GM18502 (cell line): ENCODE measurements at regions not wholly inside any gene's neighbourhood (a gene's known extent, or its start where the extent isn't known, plus 50 kb on each side); places are given as distances from the start of the nearest gene placed in this dataset.

Experiments
- ATAC-seq: cut with Tn5 transposase; IDR thresholded peaks from one replicate; pipeline ENCODE4 v1.9.1; 2021; ENCODE audit warnings: mild to moderate bottlenecking; ENCODE audit not compliant: unreplicated experiment, poor library complexity

- no peak for ATAC-seq
These were observed 520.0 kb downstream of the SLC4A3 start for GRCh38 chr2:220147161-220148038.

GRCh38 chr2:220148471-220149248 lies 521.2 kb downstream of the SLC4A3 start:
- ATAC-seq: no peak

- ATAC-seq: no peak
These were observed 523.9 kb downstream of the SLC4A3 start for GRCh38 chr2:220151341-220151740.

DNA sequence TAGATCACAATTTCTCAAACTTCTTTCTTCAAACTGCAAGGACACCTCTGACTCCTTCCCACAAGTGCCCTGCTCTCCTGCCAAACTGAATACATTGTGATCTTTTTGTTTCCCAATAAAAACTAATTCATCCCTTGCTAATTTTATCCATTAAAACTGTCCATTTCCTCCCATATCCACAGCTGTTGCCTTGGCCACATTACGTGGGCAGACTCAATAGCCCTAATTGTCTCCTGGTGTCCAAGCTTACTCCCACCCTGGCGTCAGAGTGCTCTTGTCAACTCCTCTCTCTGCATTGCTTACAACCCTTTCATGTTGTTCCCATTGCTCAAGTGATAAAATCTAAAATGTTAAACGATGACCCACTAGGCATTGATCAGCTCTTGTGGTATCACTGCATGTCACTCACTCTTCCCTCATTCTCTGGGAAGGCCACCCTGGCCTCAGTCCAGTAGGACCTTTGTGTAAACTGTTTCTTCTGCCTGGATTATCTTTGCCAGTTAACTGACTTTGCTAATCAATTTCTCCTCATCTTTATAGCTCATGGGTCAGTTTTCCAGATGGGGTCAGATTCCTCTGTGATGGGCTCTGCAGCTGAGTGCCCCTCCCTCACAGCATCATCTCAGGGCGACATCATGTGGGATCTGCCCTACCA lies 525.0 kb downstream of the SLC4A3 start:
- ATAC-seq: no peak

DNA sequence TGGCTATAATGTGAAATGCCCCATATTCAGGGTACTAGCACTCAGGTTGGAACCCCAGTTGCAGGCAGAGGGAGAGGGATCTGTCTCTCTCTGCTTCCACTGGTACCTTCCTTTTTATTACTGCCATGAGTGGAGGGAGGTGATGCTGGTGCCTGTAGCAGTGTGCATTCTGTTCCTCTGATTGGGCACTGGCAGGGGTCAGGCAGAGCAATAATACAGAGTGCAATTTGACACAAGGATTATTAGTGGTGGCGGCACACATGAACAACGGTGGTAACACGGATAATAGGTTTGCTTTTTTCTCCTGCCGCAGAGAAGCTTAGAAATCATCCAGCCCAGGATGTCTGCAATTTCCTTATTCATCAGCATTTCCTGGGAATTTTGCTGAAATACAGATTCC lies 525.7 kb downstream of the SLC4A3 start:
- no peak for ATAC-seq

- ATAC-seq: no peak
These were observed 526.9 kb downstream of the SLC4A3 start for GRCh38 chr2:220154304-220154703.

GRCh38 chr2:220157312-220157711 lies 529.9 kb downstream of the SLC4A3 start:
- no peak for ATAC-seq

DNA sequence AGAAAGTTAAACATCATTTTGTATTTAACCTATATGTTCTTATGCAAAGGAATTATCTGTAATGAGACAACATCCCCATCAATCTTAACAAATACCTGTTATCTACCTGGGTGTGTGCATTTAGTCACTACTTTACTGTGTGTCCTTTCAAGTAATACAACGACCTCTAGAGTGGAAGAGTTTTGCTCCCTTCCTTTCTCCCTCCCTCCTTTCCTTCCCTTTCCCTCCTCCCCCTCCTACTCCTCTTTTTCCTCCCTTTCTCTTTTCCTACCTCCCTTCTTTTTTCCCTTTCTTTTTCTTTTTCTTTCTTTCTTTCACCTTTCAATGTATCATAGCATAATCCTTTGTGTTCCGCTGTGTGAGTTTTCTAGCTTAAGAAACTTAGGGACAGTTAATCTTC lies 532.3 kb downstream of the SLC4A3 start:
- ATAC-seq: no peak

DNA sequence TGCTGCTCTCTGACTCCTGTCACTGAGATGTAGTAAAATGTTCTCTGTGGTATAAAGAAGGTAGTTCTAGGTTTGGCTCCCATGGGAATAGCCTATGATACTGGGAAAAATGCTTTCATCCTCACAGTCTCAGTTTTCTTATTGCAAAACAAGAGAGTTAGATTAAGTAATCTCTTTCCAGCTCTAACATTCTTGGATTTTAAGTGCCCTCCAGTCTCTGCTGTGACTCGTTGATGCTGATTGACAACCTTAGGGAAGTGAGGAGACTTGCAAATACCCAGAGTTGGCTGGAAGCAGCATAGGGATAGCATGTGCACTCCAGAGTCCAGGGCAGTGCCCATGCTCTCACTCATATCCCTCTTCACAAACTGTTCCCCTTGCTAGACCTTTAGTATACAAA lies 534.9 kb downstream of the SLC4A3 start:
- no peak for ATAC-seq

DNA sequence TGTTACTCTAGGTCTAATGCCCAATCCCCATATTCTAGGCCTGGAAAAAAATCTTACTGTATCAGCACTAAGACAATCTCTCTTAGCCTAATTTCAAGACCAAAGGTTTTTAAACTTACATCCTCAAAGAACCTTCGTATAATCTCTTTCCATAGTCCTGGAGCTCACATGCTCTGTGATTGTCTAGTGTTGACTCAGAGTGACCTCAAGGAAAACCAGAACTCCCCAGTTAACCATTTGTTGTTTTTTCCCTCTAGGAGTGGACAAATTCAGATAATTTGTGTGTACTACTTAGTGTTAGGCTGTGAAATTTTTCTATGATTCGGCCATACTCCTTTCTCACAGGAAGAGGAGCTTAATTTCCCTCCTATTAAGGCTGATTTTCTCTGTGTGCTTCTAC lies 536.1 kb downstream of the SLC4A3 start:
- ATAC-seq: no peak

DNA sequence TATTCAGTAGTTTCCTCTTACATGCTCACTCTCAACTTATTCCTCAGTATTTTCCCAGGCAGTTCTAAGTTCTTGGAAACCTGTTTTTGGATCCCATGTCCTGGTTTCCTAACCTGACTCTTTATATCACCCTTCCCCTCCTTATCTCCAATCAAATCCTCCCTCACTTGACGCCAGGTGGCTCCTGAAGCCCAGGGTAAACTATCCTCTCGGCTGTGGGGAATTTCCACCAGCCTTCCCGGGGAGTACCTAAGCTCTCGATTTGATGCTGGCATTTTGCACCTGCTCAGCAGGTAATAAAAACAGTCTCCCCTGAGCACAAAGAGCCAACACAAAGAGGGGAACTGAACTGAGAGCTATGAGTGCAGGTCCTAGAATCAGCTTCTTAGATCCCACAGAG lies 538.0 kb downstream of the SLC4A3 start:
- ATAC-seq: no peak

DNA sequence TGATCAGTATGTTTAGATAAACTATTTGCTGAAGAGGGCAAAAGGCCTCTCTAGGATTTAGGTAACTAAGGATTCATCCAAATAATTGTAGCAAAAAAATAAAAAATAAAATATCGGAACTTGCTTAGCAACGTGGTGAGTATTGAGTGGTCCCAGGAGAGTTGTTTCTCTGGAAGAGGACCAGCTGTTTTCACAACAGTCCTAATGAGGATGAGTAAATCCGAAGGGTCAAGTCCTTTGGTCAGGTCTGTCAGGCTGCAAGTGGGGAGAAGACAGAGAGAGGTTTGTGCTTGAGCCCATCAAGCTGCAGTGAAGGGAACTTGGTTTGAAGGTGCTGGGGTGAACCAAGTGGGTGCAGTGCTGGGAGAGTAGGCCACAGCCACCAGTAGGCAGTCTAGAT lies 539.2 kb downstream of the SLC4A3 start:
- no peak for ATAC-seq

DNA sequence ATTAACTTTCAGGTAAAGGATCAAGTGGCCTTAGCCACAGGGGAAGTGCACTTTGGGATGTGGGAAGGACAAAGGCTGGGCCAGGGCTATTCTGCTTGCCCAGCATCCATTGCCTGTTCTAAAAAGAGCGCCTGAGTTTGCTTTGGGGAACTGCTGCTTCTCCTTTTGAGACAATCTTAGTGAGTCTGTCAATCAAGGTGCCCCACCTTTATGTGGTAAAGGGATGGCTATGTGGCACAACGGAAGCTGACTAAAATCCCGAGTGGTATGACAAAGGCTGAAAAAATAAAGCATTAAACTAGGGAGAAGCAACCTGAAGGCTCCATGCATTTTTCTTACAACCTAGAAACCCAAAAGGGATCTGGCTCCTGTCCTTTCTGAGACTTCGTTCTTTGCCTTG lies 540.5 kb downstream of the SLC4A3 start:
- ATAC-seq: no peak

- ATAC-seq: no peak
These were observed 541.6 kb downstream of the SLC4A3 start for GRCh38 chr2:220168891-220169546.

- no peak for ATAC-seq
These were observed 547.4 kb downstream of the SLC4A3 start for GRCh38 chr2:220174826-220175225.

DNA sequence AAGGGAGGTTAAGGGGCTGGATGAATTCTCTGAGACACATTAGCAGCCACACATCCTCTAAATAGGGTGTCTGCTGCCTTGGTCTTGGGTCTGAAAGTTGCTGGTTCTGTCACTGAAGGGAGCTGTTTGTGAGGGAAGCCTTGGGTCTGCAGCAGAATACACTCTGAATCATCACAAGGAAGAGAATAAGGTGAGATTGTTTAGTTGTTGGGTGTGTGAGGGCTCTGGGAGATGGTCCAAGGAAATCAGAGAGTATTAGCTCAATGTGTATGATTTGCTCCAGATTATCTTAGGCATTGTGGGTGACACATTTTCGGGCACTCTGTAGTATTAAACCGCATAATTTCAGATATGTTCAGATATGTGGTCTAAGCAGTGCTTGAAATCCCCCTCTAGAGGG lies 548.5 kb downstream of the SLC4A3 start:
- ATAC-seq: no peak

- ATAC-seq: no peak
These were observed 551.7 kb downstream of the SLC4A3 start for GRCh38 chr2:220178991-220179695.

GRCh38 chr2:220181165-220181564 lies 553.7 kb downstream of the SLC4A3 start:
- no peak for ATAC-seq

- ATAC-seq: no peak
These were observed 555.4 kb downstream of the SLC4A3 start for GRCh38 chr2:220182790-220183189.

DNA sequence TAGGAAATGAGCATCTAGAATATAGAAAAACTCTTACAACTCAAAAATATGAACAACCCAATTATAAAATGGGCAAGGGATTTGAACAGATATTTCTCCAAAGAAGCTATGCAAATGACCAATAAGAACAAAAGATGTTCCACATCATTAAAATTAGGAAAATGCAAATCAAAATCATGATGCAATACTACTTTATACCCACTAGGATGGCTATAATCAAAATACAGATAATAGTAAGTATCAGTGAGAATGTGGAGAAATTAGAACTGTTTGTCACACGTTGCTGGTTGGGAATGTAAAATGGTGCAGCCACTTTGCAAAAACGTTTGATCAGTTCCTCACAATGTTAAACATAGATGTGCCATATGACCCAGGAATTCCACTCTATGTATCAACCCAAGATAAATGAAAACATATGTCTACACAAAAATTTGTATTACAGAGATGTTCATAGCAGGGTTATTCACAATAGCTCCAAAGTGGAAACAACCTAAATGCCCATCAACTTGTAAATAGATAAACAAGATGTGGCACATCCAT lies 558.4 kb downstream of the SLC4A3 start:
- ATAC-seq: no peak
